GM21717 (cell line): ENCODE measurements at regions not wholly inside any gene's neighbourhood (a gene's known extent, or its start where the extent isn't known, plus 50 kb on each side); places are given as distances from the start of the nearest gene placed in this dataset.
"Not testable (repeated sequence)": the region's sequence is repeated elsewhere in the genome, so short reads cannot be mapped to it uniquely, and the experiment has no call there.

ENCODE experiments used
- ATAC-seq: cut with Tn5 transposase; IDR thresholded peaks from one replicate; pipeline ENCODE4 v1.9.1; 2021; ENCODE audit warnings: mild to moderate bottlenecking, moderate library complexity; ENCODE audit not compliant: unreplicated experiment

DNA sequence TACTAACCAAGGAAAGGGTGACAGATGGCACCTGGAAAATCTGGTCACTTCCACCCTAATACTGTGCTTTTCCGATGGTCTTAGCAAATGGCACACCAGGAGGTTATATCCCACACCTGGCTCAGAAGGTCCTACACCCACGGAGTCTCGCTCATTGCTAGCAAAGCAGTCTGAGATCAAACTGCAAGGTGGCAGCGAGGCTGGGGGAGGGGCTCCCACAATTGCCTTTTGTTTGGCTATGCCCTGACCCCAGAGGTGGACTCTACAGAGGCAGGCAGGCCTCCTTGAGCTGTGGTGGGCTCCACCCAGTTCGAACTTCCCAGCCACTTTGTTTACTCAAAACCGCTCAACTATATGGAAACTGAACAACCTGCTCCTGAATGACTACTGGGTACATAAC, 50.3 kb upstream of the UGT2B15 start:
- not testable (repeated sequence) for ATAC-seq

DNA sequence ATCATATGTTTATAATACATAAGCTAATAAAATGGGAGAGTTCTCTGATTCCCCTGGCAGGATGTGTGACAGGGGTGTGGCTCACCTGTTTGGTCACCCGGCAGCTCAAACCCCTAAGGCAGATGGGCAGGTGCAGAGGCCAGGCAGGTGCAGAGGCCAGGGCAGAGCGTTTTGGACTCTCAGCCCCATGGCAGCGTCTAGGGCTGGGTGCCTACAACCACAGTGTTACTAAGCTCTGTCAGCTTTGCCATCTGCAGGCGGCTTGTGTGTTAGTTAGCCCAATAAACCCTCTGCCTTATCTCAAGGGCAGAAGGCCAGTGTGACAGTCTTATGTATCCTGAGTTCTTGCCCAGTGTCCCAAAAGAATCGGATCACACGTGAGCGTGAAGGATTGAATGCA, 54.0 kb upstream of the UGT2B15 start:
- no peak for ATAC-seq

DNA sequence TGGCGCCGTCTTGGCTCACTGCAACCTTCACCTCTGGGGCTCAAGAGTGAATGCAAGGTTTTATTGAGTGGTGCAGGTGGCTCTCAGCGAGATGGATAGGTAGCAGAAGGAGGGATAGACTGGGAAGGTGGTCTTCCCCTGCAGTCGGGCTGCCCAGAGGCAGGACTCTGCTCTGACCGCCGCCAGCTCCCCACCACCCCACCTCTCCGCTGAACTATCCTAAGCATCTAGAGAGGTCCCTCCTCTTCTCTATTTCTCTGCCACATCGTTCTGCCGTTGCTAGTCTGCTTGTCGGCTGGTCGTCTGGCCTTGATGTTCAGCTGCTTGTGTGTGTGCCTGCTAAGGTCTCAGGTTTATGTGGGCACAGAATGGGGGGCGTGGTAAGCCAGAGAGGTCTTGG, 54.5 kb upstream of the UGT2B15 start:
- no peak for ATAC-seq

DNA sequence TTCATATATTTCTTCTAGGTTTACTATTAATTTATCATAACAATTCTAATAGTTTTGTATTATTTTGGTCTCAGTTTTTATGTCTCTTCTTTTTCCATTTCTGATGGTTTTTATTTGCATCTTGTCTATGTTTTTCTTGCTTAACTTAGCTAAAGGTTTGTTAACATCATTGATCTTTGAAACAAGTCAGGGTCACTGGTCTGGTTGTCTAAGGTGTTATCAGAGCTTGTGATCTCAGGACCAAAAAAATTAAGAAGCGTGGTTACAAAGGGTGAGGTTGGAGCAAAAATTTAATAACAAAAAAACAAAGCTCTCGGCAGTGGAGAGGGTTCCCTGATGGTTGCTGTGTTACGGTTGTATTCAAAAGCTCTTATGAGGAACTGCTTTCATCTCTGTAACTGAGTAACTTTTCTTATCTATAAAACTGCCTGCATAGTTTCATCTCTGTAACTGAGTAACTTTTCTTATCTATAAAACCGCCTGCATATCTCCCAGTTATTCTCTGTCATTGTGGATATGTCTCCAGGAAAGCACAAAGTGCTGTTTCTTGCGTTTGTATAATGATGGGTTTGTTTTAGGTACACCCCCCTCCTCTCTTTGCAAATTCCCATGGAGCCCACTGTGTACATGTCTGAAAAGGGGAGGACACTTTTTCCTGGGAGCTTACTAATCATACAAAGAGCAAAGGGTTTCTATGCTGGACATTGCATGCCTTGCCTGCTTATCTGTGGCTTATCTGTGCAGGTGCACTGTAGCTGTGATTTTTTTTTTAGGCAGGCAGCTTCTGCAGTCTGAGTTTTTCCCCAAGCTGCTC, 62.4 kb upstream of the UGT2B15 start:
- ATAC-seq = peak; percentile 58

DNA sequence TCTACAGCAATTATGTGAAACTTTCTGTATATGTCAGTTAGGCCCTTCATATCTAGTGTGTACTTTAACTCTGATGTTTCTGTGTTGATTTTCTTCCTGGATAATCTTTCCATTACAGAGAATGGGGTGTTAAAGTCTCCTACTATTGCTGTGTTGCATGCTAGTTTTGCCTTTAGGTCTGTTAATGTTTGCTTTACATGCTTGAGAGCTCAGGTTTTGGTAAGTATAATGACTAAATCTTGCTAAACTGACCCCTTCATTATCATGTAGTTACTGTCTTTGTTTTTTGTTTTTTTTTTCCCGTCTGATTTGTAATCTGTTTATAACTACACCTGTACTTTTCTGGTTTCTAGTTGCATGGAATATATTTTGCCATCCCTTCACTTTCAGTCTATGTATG, 63.6 kb upstream of the UGT2B15 start:
- ATAC-seq = no peak

DNA sequence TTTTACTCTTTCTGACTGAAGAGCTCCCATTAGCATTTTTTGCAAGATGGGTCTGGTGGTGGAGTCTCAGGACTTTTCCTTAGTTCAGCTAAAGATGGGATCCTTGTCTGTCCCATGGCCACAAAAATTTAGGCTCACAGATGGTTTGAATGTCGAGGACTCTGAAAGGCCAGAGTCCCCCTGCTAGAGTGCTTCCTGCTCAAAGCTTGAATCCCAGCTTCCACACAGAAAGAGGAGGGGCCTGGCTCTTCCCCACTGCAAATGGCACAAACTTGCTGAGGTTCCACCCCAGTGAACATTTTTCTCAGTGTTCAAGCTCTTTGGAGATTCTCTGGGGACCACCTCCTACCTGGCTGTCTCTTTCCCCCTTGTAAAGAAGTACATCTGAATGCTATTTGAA, 64.7 kb upstream of the UGT2B15 start:
- ATAC-seq = no peak

DNA sequence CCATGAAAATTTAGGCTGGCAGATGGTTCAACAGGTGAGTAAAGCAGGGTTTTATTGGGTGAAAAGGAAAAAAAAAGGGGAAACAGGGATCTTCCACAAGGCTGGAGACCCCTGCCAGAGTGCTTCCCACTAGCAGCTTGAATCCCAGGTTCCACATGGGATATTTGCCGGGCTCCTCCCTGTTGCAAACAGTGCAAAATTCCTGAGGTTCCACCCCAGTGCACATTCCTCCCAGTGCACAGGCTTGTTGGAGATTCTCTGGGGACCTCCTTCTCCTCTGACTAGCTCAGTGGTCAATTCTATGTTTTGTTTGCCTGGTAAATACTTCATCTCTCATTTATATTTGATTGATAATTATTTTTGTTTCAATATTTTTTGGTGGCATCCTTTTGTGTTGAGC, 66.4 kb upstream of the UGT2B15 start:
- no peak for ATAC-seq

DNA sequence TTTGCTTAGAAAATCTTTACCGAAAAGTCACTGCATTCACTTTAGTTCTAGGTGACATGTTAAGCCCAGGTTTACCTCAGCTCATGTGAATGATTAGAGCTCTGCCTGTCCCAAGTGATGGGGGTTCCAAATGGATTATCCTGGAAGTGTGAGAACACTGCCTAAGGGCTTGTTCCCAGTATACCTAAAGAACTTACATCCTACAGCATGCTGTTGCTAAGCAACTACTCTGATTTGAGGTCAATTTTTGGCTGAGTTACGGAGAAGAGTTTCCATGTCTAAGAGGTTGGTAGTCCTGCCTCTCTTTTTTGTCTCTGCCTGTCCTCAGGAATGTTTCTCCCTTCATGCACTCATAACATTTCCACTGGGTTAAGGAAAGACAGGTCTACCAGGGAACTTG, 67.6 kb upstream of the UGT2B15 start:
- ATAC-seq = no peak

DNA sequence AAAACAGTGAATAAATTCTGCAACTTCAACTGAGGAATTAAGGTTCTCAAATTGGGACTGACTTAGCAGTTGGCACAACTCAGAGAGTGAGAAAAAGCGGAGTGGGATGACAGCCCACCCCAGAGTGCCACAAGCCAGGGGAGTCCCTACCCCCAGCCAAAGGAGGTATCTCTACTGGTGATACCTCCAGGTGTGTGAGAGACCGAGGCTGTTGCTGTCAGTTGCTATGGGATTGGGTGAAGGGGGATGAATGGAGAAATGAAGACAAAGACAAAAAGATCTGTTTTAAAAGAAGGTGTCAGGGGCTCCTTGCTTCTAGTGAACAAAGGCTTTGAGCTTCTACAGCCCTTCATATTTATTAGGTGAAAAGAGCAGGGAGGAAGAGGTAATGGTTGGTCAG, 71.4 kb upstream of the UGT2B10 start:
- ATAC-seq = no peak

DNA sequence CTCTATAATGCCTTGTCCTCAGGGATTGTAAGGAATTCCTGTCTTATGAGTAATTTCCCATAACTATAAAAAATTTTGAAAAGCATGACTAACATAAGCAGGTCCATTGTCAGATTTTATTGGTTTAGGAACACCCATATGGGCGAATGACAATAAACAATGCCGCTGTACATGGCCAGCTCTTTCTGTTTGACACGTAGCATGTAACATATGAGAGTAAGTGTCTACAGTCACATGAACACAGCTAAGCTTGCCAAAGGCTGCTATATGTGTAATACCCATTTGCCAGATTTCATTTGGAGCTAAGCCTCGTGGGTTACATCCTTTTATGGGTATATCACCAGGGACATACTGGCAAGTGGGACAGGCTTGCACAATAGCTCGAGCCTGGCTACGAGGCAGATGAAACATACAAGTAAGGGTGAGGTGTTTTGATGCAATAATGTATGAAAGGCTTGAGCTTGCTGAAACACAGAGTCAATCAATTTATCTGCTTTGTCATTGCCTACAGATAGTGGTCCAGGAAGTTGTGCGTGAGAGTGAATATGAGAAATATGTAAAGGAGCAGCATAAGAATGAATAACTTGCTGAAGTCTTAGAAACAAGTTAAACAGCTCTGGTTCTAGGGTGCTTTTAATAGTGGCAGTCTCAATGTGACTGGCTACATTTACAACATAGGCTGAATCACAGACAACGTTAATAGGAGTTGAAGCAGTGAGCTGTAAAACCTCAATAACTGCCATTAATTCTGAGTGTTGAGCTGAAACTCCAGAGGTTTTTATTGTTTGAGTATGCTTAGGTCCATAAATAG, 67.4 kb upstream of the UGT2B10 start:
- ATAC-seq = no peak

DNA sequence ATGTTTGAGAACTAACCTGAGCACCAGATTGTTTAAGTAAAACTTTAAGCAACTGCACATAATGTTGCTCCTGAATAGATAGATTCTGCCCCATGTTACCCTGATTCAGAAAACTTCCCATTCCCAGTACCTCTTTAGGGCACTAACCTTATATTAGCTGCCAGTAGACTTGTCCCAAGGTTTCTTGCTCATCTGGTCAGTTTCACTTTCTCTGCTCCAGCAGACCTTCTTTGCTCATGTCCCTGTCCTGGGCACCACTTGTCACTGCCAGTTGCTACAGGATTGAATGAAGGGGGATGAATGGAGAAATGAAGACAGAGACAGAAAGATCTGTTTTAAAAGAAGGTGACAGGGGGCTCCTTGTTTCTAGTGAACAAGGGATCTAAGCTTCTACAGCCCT, 65.2 kb upstream of the UGT2B10 start:
- no peak for ATAC-seq

DNA sequence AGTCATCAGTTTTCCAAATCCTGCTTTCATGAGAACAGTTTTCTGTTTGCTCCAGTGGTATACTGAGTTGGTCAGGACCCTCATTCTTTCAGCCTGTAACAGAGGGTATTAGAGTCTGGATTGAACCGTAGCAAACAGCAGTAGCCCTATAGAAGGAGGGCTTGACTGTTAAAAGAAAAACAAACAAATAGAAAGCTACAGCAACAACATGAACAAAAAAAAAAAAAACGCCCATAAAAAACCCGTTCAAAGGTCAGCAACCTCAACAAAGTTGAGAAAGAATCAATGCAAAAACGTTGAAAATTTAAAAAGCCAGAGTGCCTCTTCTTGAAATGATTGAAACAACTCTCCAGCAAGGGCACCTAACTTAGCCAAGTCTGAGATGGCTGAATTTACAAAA, 64.7 kb upstream of the UGT2B10 start:
- no peak for ATAC-seq

DNA sequence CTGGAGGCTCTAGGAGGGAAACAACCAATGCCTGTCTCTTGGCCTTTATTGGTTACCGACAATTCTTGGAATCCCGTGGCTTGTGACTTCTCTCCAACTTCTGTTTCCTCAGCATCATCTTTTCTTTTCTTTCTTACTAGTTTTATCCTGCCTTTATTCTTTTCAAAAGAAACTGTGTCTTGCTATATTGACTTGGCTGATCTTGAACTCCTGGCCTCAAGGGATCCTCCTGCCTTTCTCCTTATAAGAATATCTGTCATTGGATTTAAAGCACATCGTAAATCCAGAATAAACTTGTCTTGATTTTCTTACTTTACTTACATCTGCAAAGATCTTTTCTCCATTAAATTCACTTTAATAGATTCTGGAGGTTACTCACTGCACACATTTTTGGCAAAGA, 49.9 kb upstream of the UGT2B10 start:
- ATAC-seq = no peak
